HG03066 (cell line): ENCODE measurements at regions not wholly inside any gene's neighbourhood (a gene's known extent, or its start where the extent isn't known, plus 50 kb on each side); places are given as distances from the start of the nearest gene placed in this dataset.

Experiments
- ATAC-seq: cut with Tn5 transposase; IDR thresholded peaks from one replicate; pipeline ENCODE4 v1.9.1; 2021; ENCODE audit warnings: low read depth; ENCODE audit not compliant: unreplicated experiment

GRCh38 chr10:78160591-78160990 is 126.9 kb downstream of the RPS24 start:
- no peak for ATAC-seq

- ATAC-seq = no peak
Measured at GRCh38 chr10:78162853-78163252, 129.2 kb downstream of the RPS24 start.

GRCh38 chr10:78164702-78165101 is 131.0 kb downstream of the RPS24 start:
- ATAC-seq = no peak

- no peak for ATAC-seq
Measured at GRCh38 chr10:78165172-78165571, 131.5 kb downstream of the RPS24 start.

GRCh38 chr10:78165617-78166016 is 132.0 kb downstream of the RPS24 start:
- ATAC-seq = no peak

GRCh38 chr10:78166261-78166660 is 132.6 kb downstream of the RPS24 start:
- no peak for ATAC-seq

- ATAC-seq = no peak
Measured at GRCh38 chr10:78169214-78169613, 135.6 kb downstream of the RPS24 start.

- no peak for ATAC-seq
Measured at GRCh38 chr10:78170026-78170475, 136.4 kb downstream of the RPS24 start.

GRCh38 chr10:78171633-78172400 is 138.2 kb downstream of the RPS24 start:
- no peak for ATAC-seq

GRCh38 chr10:78173360-78174015 is 139.8 kb downstream of the RPS24 start:
- ATAC-seq = no peak

- ATAC-seq = no peak
Measured at GRCh38 chr10:78175444-78176015, 141.9 kb downstream of the RPS24 start.

- no peak for ATAC-seq
Measured at GRCh38 chr10:78176320-78177317, 143.0 kb downstream of the RPS24 start.

GRCh38 chr10:78177491-78178185 is 144.0 kb downstream of the RPS24 start:
- ATAC-seq = no peak

GRCh38 chr10:78178397-78178796 is 144.7 kb downstream of the RPS24 start:
- no peak for ATAC-seq

- ATAC-seq = no peak
Measured at GRCh38 chr10:78178940-78179339, 145.3 kb downstream of the RPS24 start.

- ATAC-seq = no peak
Measured at GRCh38 chr10:78179886-78180705, 146.4 kb downstream of the RPS24 start.

- no peak for ATAC-seq
Measured at GRCh38 chr10:78181381-78182055, 147.9 kb downstream of the RPS24 start.

- ATAC-seq = no peak
Measured at GRCh38 chr10:78182841-78183240, 149.2 kb downstream of the RPS24 start.
